BE2C (cell line): ENCODE measurements at regions not wholly inside any gene's neighbourhood (a gene's known extent, or its start where the extent isn't known, plus 50 kb on each side); places are given as distances from the start of the nearest gene placed in this dataset.

Experiments used
- DNase-seq: peaks from one replicate; pipeline ENCODE4 v3.0.0-alpha.2; 2020
- H3K27me3 ChIP-seq: fragments of 250-450 bp; sonication (Bioruptor Pico); 2 replicates; pipeline ENCODE4 v1.5.1; 2020; ENCODE audit warnings: mild to moderate bottlenecking
- H3K36me3 ChIP-seq: fragments of 250-450 bp; sonication (Bioruptor Pico); 2 replicates; pipeline ENCODE4 v1.5.1; 2020; ENCODE audit warnings: mild to moderate bottlenecking
- H3K4me1 ChIP-seq: fragments of 250-450 bp; sonication (Bioruptor Pico); 2 replicates; pipeline ENCODE4 v1.5.1; 2020
- H3K4me3 ChIP-seq: 2 replicates; pipeline ENCODE4 v1.5.1; 2011; ENCODE audit warnings: low read depth, low read length
- H3K9me3 ChIP-seq: fragments of 250-450 bp; sonication (Bioruptor Pico); 2 replicates; pipeline ENCODE4 v1.5.1; 2020
- CTCF ChIP-seq: IDR thresholded peaks from 2 replicates; pipeline ENCODE4 v1.5.1; 2012; ENCODE audit warnings: mild to moderate bottlenecking, low read depth, low read length

GRCh38 chr2:42882756-42883155, 90.4 kb upstream of the HAAO start:
- Histone ChIP-seq H3K4me3 (no peak overlapping the region), H3K4me1 (peaks cover 14% of the 10 kb centered on the region), H3K27me3 (no peaks in the 10 kb centered on the region), H3K36me3 (no peaks in the 10 kb centered on the region), H3K9me3 (no peaks in the 10 kb centered on the region)
- no peak for TF ChIP-seq CTCF
- DNase-seq, result no peak

DNA sequence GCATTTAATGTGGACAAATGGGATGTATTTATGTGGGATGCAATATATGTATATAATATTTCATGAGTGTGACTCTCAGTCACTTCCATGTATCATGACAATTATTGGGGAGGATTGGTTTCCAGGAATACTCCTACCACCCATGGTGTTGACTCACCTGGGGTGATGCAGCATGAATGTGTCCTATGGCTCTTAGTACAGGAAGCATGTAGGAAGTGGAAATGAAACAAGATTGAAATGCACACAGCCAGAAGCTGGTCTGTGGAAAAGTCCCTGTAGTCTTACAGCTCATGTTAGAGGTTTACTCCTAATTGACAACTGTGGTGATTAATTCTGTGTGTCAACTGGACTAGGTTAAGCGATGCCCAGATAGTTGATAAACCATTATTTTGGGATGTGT, 89.3 kb upstream of the HAAO start:
- Histone ChIP-seq H3K4me1 (peaks cover 14% of the 10 kb centered on the region), H3K4me3 (no peak overlapping the region), H3K27me3 (no peaks in the 10 kb centered on the region), H3K36me3 (no peaks in the 10 kb centered on the region), H3K9me3 (no peaks in the 10 kb centered on the region)
- TF ChIP-seq CTCF, result no peak
- no peak for DNase-seq

DNA sequence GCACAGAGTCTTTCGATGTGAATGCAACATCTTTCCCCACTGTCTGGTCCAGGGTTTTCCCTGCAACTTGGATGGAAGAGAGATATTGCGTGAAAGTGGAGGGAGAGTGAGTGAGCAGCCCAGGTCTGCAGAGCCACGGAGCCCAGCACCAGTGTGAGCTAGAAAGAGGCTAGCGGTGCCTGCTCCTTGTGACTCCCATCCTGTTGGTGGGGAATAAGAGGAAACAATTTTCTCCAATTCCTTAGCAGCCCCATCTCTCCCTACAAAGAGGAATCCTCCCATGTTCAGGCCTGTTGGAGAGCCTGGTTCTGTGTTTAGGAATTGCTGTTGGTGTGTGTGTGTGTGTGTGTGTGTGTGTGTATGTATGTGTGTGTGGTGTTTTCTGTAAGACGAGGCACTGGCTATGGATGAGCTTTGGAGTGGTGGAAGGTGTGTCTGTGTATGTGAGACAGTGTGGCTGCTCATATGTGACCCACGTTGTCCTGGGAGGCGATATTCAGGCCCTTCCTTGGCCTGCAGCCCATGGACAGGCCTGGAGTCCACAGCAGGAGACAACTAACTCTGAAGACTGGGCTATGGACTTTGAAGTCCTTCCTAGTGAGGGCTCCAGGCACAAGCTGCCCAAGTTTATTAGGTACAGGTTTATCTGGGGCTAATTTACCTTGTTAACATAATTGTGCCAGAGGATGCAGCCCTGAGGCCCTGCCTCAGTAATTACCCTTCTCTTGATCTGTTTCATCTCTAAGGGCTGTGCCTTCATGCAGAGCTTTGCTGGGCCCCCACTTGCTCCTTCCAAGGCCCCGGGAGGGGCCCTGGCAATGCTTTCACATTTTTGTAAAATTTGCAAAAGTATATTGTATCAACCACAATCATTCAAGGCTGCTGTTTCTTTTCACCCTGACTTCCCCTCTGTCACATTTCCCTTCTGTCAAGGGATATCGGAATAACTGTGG, 88.6 kb upstream of the HAAO start:
- Histone ChIP-seq H3K4me3 (no peak overlapping the region), H3K9me3 (no peaks in the 10 kb centered on the region), H3K36me3 (no peaks in the 10 kb centered on the region), H3K27me3 (no peaks in the 10 kb centered on the region), H3K4me1 (peaks cover 14% of the 10 kb centered on the region)
- DNase-seq, result no peak
- no peak for TF ChIP-seq CTCF

- H3K36me3 ChIP-seq, result no peaks in the 10 kb centered on the region
Measured at GRCh38 chr2:42879913-42880737, 87.7 kb upstream of the HAAO start.

DNA sequence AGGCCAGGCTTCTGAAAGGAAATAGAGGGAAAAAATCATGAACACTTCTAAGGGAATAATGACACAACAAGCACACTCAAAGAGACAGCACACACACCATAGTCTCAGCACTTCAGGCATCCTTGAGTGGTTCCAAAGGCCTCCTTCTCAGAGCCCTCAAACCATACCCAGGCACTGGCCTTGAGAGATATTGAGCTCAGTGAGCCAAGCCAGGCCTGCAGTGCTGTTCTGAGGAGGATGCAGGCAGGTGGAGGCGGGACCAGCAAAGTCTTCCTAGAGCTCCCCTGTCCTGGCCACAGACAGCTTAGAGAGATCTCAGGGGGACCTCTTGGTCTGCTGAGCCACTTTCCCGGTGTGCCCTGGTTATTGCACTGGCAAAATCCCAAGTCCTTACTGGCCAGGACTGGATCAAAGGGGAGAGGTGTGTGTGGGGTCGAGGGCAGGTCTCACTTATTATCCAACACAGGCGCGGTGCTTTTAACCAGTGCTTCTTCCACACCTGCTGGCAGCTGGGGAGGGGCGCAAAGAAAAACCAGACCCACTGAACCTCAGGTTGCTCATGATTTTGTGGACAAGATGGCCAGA, 86.8 kb upstream of the HAAO start:
- Histone ChIP-seq H3K27me3 (no peaks in the 10 kb centered on the region), H3K4me1 (peaks cover 14% of the 10 kb centered on the region), H3K4me3 (no peak overlapping the region), H3K36me3 (no peaks in the 10 kb centered on the region), H3K9me3 (no peaks in the 10 kb centered on the region)
- no peak for DNase-seq
- TF ChIP-seq CTCF, result no peak

More at GRCh38 chr2:42879913-42880737, 87.7 kb upstream of the HAAO start:
- Histone ChIP-seq H3K9me3 (no peaks in the 10 kb centered on the region), H3K4me1 (peaks cover 14% of the 10 kb centered on the region), H3K27me3 (no peaks in the 10 kb centered on the region), H3K4me3 (no peak overlapping the region)
- TF ChIP-seq CTCF, result no peak
- DNase-seq, result no peak
